Activated CD4-positive, CD25-positive, alpha-beta regulatory T cell (primary cell): ENCODE measurements at regions not wholly inside any gene's neighbourhood (a gene's known extent, or its start where the extent isn't known, plus 50 kb on each side); places are given as distances from the start of the nearest gene placed in this dataset.
"Not testable (repeated sequence)": the region's sequence is repeated elsewhere in the genome, so short reads cannot be mapped to it uniquely, and the experiment has no call there.

Experiments
- DNase-seq, 4 experiments: peaks; one replicate each; lab custom pipeline; 2025; lab: John Stamatoyannopoulos, UW

DNA sequence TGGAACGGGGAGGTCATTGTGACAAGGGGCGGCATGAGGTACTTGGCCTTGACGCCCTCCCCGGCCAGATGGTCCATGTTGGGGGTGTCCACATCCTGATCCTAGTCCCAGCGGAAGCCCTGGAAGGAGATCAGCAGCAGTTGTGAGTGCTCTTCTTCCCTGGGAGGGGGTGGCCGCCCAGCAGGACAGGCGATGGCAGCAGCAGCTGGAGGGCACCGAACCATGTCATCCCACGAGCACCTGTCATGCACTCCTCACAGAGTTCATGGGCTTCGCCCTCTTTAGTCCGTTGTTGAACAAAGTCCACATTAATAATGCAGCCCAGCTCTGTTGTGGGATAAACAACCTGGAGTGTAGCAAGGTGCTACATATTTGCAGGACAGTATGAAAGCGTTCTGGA is 130.7 kb downstream of the UNC93B1 start:
- DNase-seq: not testable (repeated sequence)

GRCh38 chr11:67871168-67871567 is 132.7 kb downstream of the UNC93B1 start:
- not testable (repeated sequence) for DNase-seq

DNA sequence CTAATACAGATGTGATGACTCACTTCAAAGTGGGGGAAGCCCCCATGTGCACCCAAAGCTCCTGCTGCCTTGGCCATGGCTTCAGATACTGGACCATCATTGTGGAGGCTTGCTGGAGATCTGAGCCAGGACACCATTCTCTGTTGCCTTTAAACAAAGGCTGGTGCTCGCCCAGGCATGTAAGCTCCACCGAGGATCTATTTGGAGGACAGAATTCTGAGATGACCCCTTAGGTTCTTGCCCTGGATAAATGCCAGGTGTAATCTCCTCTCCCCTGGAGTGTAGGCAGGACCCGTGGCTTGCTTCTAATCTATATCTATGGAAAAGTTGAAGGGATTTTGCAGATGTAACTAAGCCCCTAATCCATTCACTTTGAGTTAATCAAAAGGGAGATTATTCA is 141.0 kb downstream of the UNC93B1 start:
- DNase-seq: not testable (repeated sequence)

DNA sequence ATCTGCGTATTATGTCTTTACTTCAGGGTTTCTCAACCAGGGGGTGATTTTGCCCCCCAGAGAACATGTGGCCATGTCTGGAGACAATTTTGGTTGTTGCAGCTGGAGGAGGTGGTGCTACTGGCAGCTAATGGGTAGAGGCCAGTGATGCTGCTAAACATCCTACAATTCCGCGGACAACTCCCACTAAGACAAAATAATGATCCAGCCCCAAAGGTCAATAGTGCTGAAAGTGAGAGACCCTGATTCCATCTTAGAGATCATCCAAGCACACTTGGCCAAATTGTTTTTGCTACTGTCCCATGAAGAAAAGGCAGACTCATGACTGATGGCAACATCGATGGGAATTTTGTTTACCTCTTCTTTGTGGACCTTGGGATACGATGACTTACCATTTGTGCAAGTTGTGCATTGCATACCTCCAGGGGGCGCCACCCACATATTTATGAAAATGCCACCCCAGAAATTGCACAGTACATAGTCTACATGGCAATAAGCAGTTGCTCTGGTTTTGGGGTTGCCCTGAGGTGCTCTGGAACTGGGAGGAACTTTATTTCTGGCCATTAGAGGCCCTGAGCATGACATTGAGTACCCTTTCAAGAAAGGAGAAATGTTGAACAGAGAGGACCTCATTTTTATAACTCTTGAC is 144.3 kb downstream of the UNC93B1 start:
- DNase-seq: peak in 2 of 4 experiments; percentile 17 to 23

- not testable (repeated sequence) for DNase-seq
Measured at GRCh38 chr11:67850747-67851146, 153.2 kb downstream of the UNC93B1 start.

GRCh38 chr11:67849766-67850165 is 154.1 kb downstream of the UNC93B1 start:
- DNase-seq: not testable (repeated sequence)

GRCh38 chr11:67847896-67848875 is 155.7 kb downstream of the UNC93B1 start:
- not testable (repeated sequence) for DNase-seq

GRCh38 chr11:67846303-67846702 is 157.6 kb downstream of the UNC93B1 start:
- DNase-seq: not testable (repeated sequence)

- DNase-seq: not testable (repeated sequence)
Measured at GRCh38 chr11:67845296-67845695, 158.6 kb downstream of the UNC93B1 start.

DNA sequence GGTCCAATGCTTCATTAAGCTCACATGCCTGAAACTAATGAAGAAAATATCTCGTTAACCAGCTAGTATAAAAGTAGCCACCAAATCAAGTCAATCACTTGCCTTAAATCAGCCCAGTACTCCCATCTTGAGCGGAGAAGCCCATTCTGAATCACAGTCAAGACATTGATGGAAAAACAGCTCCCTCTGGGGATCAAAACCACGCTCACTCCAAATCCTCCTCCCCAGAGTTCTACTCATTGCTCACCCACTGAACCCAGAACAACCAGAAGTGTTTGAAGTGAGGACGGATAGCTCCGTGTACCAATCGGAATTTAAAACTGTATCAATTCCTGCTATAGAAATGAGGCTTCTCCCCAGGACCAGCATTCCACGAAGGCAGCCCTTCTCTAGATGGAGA is 163.3 kb downstream of the UNC93B1 start:
- not testable (repeated sequence) for DNase-seq

DNA sequence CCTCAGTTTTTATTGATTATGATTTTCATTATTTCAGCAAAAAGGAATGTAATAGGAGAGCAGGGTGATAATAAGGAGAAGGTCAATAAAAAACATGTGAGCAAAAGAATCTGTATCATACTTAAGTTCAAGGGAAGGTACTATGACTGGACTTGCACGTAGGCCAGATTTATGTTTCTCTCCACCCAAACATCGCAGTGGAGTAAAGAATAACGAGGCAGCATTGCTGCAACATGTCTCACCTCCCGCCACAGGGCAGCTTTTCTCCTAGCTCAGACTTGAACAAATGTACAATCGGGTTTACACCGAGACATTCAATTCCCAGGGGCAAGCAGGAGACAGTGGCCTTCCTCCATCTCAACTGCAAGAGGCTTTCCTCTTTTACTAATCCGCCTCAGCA is 155.7 kb upstream of the ALDH3B2 start:
- not testable (repeated sequence) for DNase-seq

DNA sequence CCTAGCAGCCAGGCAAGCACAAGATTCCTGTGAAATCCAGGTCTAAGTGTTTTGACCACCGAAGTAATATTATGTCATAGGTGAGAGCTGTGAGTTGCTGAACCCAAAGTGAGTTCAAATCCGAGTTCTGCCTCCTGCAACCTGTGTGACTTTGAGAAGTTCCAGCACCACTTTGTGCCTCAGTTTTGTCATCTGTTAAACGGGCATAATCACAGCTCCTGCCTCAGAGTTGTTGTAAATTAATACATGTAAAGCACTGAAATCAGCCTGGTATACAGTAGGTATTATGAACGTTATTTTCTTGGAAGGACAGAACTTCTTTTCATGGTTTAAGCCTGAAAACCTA is 152.5 kb upstream of the ALDH3B2 start:
- not testable (repeated sequence) for DNase-seq

DNA sequence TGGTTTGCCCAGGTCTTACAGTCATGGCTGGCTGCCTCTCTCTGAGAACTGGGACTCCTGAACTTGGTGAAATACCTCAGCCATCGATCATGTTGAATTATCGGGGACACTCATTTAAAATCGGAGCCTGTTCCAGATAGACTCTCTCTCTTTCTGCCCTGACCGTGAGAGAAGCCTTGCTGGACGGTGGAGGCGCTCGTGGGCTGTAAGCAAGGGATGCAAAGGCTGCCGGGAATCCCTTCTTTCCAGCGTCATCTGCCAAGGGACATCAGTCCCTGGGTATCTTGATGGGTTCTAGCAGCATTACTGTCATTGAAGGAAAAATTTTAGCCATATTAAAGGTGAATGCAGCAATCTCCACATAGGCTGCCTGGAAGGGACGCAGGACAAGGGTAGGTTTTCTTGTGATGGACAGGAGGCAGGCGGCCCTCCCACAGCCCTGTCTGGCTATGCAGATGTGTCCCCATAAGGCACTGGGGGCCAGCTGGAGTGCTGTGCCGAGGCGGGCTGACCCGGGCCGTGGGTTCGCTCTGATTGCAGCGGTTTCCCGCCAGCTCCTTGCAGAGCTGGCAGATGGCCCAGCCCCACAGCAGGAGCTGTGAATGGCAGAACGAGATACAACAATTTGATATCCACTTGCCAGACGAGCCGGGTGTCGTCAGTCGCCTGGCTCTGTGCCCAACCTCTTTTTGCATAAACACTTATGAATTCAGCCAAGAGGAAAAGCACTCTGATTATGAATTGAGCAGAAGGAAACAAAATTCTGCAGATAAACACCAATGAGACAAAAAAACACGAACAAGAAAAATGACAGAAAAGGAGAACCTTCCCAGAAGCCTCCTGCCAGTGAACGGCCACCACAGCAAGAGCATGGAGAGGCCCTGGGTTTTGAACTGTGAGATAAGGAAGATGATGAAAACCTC is 151.9 kb upstream of the ALDH3B2 start:
- DNase-seq: not testable (repeated sequence)

DNA sequence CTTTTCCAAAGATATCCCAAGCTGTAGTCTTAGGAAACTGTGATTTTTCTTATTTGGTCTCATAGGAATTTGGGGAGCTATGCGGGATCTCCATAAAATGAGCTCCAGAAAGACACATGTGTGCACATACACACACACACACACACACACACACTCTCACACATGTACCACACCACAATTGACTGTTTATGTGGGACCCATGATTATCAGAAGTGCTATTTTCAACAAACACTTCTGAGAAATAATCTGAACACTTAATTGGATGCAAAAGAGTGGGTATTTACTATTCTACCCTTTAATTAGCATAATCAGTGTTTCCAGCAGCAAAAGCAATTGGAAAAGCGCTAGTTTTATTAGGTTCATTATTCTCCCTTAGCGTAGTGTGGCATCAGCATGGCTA is 150.4 kb upstream of the ALDH3B2 start:
- DNase-seq: not testable (repeated sequence)

GRCh38 chr11:67820081-67820480 is 145.7 kb upstream of the ALDH3B2 start:
- no peak for DNase-seq

DNA sequence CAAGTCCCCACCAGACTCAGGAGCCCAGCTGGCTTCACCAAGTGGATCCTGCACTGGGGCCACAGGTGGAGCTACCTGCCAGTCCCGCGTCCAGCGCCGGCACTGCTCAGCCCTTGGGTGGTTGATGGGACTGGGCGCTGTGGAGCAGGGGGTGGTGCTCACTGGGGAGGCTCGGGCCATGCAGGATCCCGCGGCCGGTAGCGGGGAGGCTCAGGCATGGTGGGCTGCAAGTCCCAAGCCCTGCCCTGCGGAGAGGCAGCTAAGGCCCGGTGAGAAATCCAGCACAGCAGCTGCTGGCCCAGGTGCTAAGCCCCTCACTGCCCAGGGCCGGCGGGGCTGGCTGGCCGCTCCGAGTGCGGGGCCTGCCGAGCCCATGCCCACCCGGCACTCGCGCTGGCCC is 143.1 kb upstream of the ALDH3B2 start:
- not testable (repeated sequence) for DNase-seq

GRCh38 chr11:67809301-67809700 is 134.9 kb upstream of the ALDH3B2 start:
- DNase-seq: not testable (repeated sequence)

- DNase-seq: not testable (repeated sequence)
Measured at GRCh38 chr11:67807896-67808295, 133.5 kb upstream of the ALDH3B2 start.

- DNase-seq: not testable (repeated sequence)
Measured at GRCh38 chr11:67806728-67807235, 132.4 kb upstream of the ALDH3B2 start.

DNA sequence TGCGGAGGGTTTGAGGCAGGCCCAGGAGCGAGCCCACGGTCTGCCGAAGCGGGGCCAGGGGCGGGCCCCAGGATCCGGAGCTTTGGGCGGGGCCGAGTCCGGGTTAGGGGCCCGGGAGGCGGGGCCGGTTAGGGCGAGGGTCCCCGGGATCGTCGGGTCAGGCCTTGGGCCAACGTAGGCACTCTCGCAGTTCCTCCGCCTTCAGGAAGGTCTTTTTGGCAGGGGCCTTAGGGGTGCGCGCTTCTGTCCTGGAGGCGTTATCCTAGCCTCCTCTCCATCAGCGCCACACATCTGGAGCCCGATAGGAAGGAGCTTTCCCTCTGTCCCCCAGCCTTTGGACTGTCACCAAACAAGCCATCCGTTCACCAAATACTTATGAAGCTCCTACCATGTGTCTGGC is 131.8 kb upstream of the ALDH3B2 start:
- DNase-seq: peak in 2 of 4 experiments; percentile 28 to 32

GRCh38 chr11:67805253-67806126 is 131.1 kb upstream of the ALDH3B2 start:
- DNase-seq: peak; percentile 95 to 98 (median 96)
